Activated T-cell treated with anti-CD3 and anti-CD28 coated beads, Interleukin-2, amount 50 U/mL, for 4 hours (primary cell): ENCODE measurements at regions not wholly inside any gene's neighbourhood (a gene's known extent, or its start where the extent isn't known, plus 50 kb on each side); places are given as distances from the start of the nearest gene placed in this dataset.

Experiments
- ATAC-seq, 2 donors: fragments of 200-7000 bp; cut with Tn5 transposase; one replicate each; pipeline ENCODE4 v1.10.0; 2021
- DNase-seq: peaks from one replicate; pipeline ENCODE4 v3.0.0-alpha.2; 2020
- H3K27me3 Mint-ChIP-seq: one replicate; pipeline ENCODE4 v1.8.0; 2021; ENCODE audit warnings: low read depth, mixed read lengths
- H3K36me3 Mint-ChIP-seq: one replicate; pipeline ENCODE4 v1.8.0; 2022; ENCODE audit warnings: mixed read lengths; ENCODE audit not compliant: insufficient read depth
- H3K4me1 Mint-ChIP-seq: one replicate; pipeline ENCODE4 v1.8.0; 2021; ENCODE audit warnings: low read depth, mixed read lengths
- H3K4me3 Mint-ChIP-seq: one replicate; pipeline ENCODE4 v1.8.0; 2021; ENCODE audit warnings: mild to moderate bottlenecking, moderate library complexity, mixed read lengths
- H3K9me3 Mint-ChIP-seq: one replicate; pipeline ENCODE4 v1.8.0; 2021; ENCODE audit warnings: mixed read lengths

GRCh38 chr5:35466746-35467145 is 150.9 kb upstream of the SPEF2 start:
- DNase-seq (no peak), ATAC-seq (no peak)
- Mint-ChIP-seq H3K4me3 (no peak overlapping the region), H3K27me3 (no peaks in the 10 kb centered on the region), H3K4me1 (no peaks in the 10 kb centered on the region), H3K9me3 (no peaks in the 10 kb centered on the region), H3K36me3 (no peaks in the 10 kb centered on the region)

GRCh38 chr5:35464757-35465156 is 152.9 kb upstream of the SPEF2 start:
- H3K4me1 Mint-ChIP-seq: no peaks in the 10 kb centered on the region
- no peaks in the 10 kb centered on the region for H3K36me3 Mint-ChIP-seq
- no peak for DNase-seq
- no peaks in the 10 kb centered on the region for H3K9me3 Mint-ChIP-seq
- no peak overlapping the region for H3K4me3 Mint-ChIP-seq
- no peaks in the 10 kb centered on the region for H3K27me3 Mint-ChIP-seq
- no peak for ATAC-seq

GRCh38 chr5:35461530-35461929 is 156.1 kb upstream of the SPEF2 start:
- ATAC-seq: no peak
- no peak overlapping the region for H3K4me3 Mint-ChIP-seq
- DNase-seq: no peak
- H3K36me3 Mint-ChIP-seq: no peaks in the 10 kb centered on the region
- no peaks in the 10 kb centered on the region for H3K27me3 Mint-ChIP-seq
- H3K9me3 Mint-ChIP-seq: peaks cover 11% of the 10 kb centered on the region
- no peaks in the 10 kb centered on the region for H3K4me1 Mint-ChIP-seq

DNA sequence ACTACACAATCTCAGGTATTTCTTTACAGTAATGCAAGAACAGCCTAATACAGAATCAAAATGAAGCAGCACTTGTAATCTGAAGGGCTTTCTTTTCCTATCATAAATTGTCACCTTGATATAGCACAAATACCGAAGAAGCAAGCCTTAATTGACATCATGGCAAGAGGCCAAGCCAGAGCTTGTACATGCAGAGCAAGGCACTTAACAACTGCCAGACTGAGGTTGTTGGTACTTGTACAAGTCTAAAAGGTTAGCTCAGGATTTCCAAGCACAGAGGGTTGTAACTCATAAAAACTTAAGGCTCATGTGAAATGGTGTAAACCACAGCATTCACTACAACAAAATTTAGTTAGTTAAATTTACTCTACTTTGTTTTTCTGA is 158.8 kb upstream of the SPEF2 start:
- Mint-ChIP-seq H3K27me3 (no peaks in the 10 kb centered on the region), H3K4me3 (no peak overlapping the region)
- ATAC-seq: no peak

GRCh38 chr5:35457912-35458823 is 159.5 kb upstream of the SPEF2 start:
- Mint-ChIP-seq H3K27me3 (no peaks in the 10 kb centered on the region), H3K36me3 (no peaks in the 10 kb centered on the region), H3K4me3 (no peak overlapping the region), H3K4me1 (no peaks in the 10 kb centered on the region), H3K9me3 (peaks cover 14% of the 10 kb centered on the region)
- ATAC-seq: no peak
- DNase-seq: no peak

More for the DNA sequence above, 158.8 kb upstream of the SPEF2 start:
- no peak for DNase-seq
- Mint-ChIP-seq H3K36me3 (no peaks in the 10 kb centered on the region), H3K9me3 (peaks cover 14% of the 10 kb centered on the region), H3K4me1 (no peaks in the 10 kb centered on the region)

DNA sequence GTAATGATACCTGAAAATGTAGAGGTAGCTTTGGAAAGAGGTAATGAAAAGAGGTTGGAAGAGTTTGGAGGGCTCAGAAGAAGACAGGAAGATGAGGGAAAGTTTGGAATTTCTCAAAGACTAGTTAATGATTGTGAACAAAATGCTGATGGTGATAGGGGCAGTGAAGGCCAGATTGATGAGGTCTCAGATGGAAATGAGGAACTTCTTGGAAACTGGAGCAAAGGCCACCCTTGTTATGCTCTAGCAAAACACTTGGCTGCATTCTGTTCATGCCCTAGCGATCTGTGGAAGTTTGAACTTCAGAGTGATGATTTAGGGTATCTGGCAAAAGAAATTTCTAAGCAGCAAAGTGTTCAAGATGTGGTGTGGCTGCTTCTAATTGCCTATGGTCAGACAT is 161.2 kb upstream of the SPEF2 start:
- no peaks in the 10 kb centered on the region for H3K36me3 Mint-ChIP-seq
- no peak for DNase-seq
- ATAC-seq: no peak
- peaks cover 14% of the 10 kb centered on the region for H3K9me3 Mint-ChIP-seq
- no peaks in the 10 kb centered on the region for H3K27me3 Mint-ChIP-seq
- H3K4me3 Mint-ChIP-seq: no peak overlapping the region
- H3K4me1 Mint-ChIP-seq: no peaks in the 10 kb centered on the region

- ATAC-seq (no peak), DNase-seq (no peak)
- Mint-ChIP-seq H3K9me3 (peaks cover 25% of the 10 kb centered on the region), H3K4me3 (no peak overlapping the region), H3K27me3 (no peaks in the 10 kb centered on the region), H3K36me3 (peaks cover 2% of the 10 kb centered on the region), H3K4me1 (no peaks in the 10 kb centered on the region)
Measured at GRCh38 chr5:35454011-35454525, 163.6 kb upstream of the SPEF2 start.

- Mint-ChIP-seq H3K9me3 (peaks cover 5% of the 10 kb centered on the region), H3K4me1 (no peaks in the 10 kb centered on the region), H3K27me3 (peaks cover 26% of the 10 kb centered on the region), H3K4me3 (no peak overlapping the region), H3K36me3 (no peaks in the 10 kb centered on the region)
- ATAC-seq (no peak), DNase-seq (no peak)
Measured at GRCh38 chr5:35443803-35444595, 173.7 kb upstream of the SPEF2 start.

- Mint-ChIP-seq H3K4me1 (no peaks in the 10 kb centered on the region), H3K9me3 (peaks cover 5% of the 10 kb centered on the region), H3K27me3 (peaks cover 31% of the 10 kb centered on the region)
Measured at GRCh38 chr5:35442885-35443639, 174.6 kb upstream of the SPEF2 start.

GRCh38 chr5:35440409-35440808 is 177.3 kb upstream of the SPEF2 start:
- Mint-ChIP-seq H3K4me3 (no peak overlapping the region), H3K36me3 (no peaks in the 10 kb centered on the region), H3K4me1 (no peaks in the 10 kb centered on the region), H3K27me3 (peaks cover 29% of the 10 kb centered on the region), H3K9me3 (no peaks in the 10 kb centered on the region)
- no peak for DNase-seq
- ATAC-seq: no peak

More at GRCh38 chr5:35442885-35443639, 174.6 kb upstream of the SPEF2 start:
- H3K4me3 Mint-ChIP-seq: no peak overlapping the region
- H3K36me3 Mint-ChIP-seq: no peaks in the 10 kb centered on the region
- ATAC-seq (no peak), DNase-seq (no peak)

- ATAC-seq (no peak), DNase-seq (no peak)
- Mint-ChIP-seq H3K4me1 (no peaks in the 10 kb centered on the region), H3K36me3 (no peaks in the 10 kb centered on the region), H3K9me3 (no peaks in the 10 kb centered on the region), H3K27me3 (peaks cover 28% of the 10 kb centered on the region), H3K4me3 (no peak overlapping the region)
Measured at GRCh38 chr5:35438786-35439185, 178.9 kb upstream of the SPEF2 start.

GRCh38 chr5:35438288-35438687 is 179.4 kb upstream of the SPEF2 start:
- H3K4me1 Mint-ChIP-seq: no peaks in the 10 kb centered on the region
- DNase-seq (no peak), ATAC-seq (no peak)
- H3K4me3 Mint-ChIP-seq: no peak overlapping the region
- peaks cover 28% of the 10 kb centered on the region for H3K27me3 Mint-ChIP-seq
- no peaks in the 10 kb centered on the region for H3K36me3 Mint-ChIP-seq
- H3K9me3 Mint-ChIP-seq: no peaks in the 10 kb centered on the region

- H3K4me3 Mint-ChIP-seq: no peak overlapping the region
- no peaks in the 10 kb centered on the region for H3K9me3 Mint-ChIP-seq
- H3K27me3 Mint-ChIP-seq: peaks cover 25% of the 10 kb centered on the region
- DNase-seq (no peak), ATAC-seq (no peak)
- H3K36me3 Mint-ChIP-seq: no peaks in the 10 kb centered on the region
- H3K4me1 Mint-ChIP-seq: no peaks in the 10 kb centered on the region
Measured at GRCh38 chr5:35436400-35437057, 181.1 kb upstream of the SPEF2 start.
